ENCODE measurements at regions not wholly inside any gene's neighbourhood (a gene's known extent, or its start where the extent isn't known, plus 50 kb on each side); places are given as distances from the start of the nearest gene placed in this dataset.
"Not testable (repeated sequence)": the region's sequence is repeated elsewhere in the genome, so short reads cannot be mapped to it uniquely, and the experiment has no call there.

DNA sequence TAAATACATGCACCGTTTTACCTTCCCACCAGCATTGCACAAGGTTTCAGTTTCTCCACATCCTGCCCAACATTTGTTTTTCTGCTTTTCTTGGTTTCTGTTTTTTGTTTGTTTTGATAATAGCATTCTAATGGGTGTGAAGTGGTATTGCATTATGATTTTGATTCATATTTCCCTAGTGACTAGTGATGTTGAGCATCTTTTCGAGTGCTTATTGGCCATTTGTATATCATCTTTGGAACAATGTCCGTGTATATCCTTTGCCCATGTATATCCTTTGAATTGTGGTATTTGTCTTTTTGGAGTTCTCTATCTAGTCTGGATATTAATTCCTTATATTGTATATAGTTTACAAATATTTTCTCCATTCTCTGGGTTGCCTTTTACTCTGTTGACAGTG, 2914.8 kb upstream of the OR11H1 start:
- Mint-ChIP-seq H3K4me3 (no peak overlapping the region), H3K27ac (no peak overlapping the region), H3K27me3 (no peaks in the 10 kb centered on the region), H3K36me3 (ENCODE audit: low read depth) (no peaks in the 10 kb centered on the region), H3K4me1 (ENCODE audit: low read depth) (no peaks in the 10 kb centered on the region), H3K9me3 (peaks cover 51% of the 10 kb centered on the region)
- intact Hi-C loops (cut with micrococcal nuclease), result no loop called here

DNA sequence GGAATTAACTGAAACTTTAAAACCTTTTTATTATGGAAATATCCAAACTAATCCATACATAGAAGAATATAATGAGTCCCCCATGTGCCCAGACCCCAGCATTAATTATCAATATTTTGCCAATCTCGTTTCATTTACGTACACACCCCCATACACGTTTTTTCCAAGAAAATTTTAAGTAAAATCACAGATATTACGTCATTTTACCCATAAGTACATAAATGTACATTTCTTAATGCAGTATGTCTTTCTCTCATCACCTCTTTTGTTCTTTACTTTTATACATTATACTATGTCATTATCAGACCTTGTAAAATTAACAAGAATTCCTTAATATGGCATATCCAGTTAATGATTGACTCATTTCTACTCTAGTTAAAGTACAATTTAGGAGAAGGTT, 2914.1 kb upstream of the OR11H1 start:
- intact Hi-C loops (cut with micrococcal nuclease); H3K36me3 Mint-ChIP-seq (ENCODE audit: low read depth); H3K27ac Mint-ChIP-seq; H3K4me3 Mint-ChIP-seq; H3K4me1 Mint-ChIP-seq (ENCODE audit: low read depth); H3K27me3 Mint-ChIP-seq: not testable (repeated sequence)
- H3K9me3 Mint-ChIP-seq, result peaks cover 47% of the 10 kb centered on the region

DNA sequence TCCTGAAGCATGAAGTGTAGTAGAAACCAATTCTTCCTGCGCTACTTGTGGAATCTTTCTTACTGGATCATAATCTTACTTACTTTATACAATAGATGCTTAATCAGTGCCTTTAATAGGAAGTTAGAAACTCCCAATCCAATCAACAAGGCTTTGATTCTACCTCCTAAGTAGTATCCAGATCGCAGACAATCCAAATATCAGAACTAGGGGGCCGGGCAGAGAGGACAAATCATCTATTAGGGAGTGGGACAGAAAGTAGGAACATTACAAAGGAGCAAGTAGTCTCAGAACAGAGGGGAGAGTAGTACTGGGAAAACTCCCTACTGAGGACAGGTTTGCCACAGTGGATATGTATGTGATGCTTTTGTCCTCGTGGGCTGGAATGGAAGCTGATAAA, 2901.1 kb upstream of the OR11H1 start:
- H3K4me1 Mint-ChIP-seq (ENCODE audit: low read depth); intact Hi-C loops (cut with micrococcal nuclease); H3K27me3 Mint-ChIP-seq; H3K4me3 Mint-ChIP-seq; H3K27ac Mint-ChIP-seq; H3K36me3 Mint-ChIP-seq (ENCODE audit: low read depth): not testable (repeated sequence)
- peaks cover 62% of the 10 kb centered on the region for H3K9me3 Mint-ChIP-seq

DNA sequence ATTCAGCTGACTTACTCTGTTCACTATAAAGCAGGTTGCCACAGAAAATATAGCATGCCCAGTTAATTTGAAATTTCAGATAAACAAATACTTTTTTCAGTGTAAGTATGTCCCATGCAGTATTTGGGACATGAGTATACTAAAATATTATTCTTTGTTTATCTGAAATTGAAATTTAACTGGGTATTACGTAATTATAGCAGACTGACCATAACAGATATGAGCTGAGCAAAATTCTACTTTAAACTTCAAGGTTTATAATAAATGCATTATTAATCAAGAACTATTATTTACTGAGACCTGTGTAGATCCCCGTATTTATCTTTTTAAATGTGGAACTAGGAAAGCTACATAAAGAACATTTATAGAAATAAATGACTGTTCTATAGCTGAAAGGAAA, 2898.2 kb upstream of the OR11H1 start:
- intact Hi-C loops (cut with micrococcal nuclease); H3K27me3 Mint-ChIP-seq; H3K4me1 Mint-ChIP-seq (ENCODE audit: low read depth); H3K36me3 Mint-ChIP-seq (ENCODE audit: low read depth); H3K4me3 Mint-ChIP-seq; H3K27ac Mint-ChIP-seq: not testable (repeated sequence)
- peaks cover 63% of the 10 kb centered on the region for H3K9me3 Mint-ChIP-seq

DNA sequence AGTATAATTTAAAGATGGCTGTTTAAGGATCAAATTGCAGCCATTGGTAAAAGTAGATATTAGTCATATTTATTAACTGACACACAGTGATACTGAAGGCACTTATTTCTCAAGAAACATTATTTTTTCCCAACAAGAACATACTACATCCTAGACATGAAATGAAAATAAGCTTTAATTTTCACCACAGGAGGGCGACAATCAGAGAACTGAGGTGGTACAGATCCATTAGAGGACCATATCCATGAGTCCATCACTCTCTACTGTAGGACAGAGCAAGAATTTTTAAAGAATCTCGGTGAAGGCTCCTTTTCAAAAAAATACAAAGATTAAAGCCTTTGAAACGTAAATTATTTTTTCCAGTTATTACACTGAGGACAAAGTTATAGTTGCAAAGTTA, 2897.0 kb upstream of the OR11H1 start:
- H3K4me3 Mint-ChIP-seq; H3K4me1 Mint-ChIP-seq (ENCODE audit: low read depth); intact Hi-C loops (cut with micrococcal nuclease); H3K27ac Mint-ChIP-seq; H3K27me3 Mint-ChIP-seq; H3K36me3 Mint-ChIP-seq (ENCODE audit: low read depth): not testable (repeated sequence)
- H3K9me3 Mint-ChIP-seq, result peaks cover 73% of the 10 kb centered on the region

DNA sequence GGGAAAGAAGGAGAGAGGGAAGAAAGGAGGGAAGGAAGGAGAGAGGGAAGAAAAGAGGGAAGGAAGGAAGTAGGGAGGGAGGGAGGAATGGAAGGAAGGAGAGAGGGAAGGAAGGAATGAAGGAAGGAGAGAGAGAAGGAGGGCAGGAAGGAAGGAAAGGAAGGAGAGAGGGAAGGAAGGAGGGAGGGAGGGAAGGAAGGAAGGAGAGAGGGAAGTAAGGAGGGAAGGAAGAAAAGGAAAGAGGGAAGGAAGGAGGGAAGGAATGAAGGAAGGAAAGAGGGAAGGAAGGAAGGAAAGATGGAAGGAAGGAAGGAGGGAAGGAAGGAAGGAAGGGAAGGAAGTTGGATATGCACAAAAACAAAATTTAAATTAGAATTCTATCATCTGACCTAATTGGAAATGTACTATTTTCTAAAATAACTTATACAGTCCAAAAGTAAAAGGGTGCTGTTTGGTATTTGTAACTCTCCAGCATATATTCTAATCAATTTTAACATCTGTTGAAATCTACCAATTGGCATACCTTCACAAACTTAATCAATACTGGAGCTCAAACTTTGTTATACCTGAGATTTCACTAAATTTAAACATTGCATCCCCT, 2890.3 kb upstream of the OR11H1 start:
- H3K9me3 Mint-ChIP-seq, result peaks cover 82% of the 10 kb centered on the region
- H3K4me3 Mint-ChIP-seq; H3K27ac Mint-ChIP-seq; H3K27me3 Mint-ChIP-seq; H3K36me3 Mint-ChIP-seq (ENCODE audit: low read depth); H3K4me1 Mint-ChIP-seq (ENCODE audit: low read depth); intact Hi-C loops (cut with micrococcal nuclease): not testable (repeated sequence)

DNA sequence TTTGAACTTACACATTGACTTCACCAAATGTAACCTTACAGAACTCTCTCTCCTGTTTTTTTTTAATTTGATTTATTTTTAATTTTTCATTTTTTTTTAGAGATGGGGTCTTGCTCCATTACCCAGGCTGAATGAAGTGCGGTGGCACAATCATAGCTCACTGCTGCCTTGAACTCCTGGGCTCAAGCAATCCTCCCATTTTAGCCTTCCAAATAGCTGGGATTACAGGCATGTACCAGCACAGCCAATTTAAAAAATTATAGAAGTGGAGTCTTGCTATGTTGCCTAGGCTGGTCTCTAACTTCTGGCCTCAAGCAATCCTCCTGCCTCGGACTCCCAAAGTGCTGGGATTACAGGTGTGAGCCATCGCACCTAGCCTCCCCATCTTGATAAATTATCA, 2889.7 kb upstream of the OR11H1 start:
- H3K27ac Mint-ChIP-seq; intact Hi-C loops (cut with micrococcal nuclease); H3K4me3 Mint-ChIP-seq; H3K36me3 Mint-ChIP-seq (ENCODE audit: low read depth); H3K4me1 Mint-ChIP-seq (ENCODE audit: low read depth); H3K27me3 Mint-ChIP-seq: not testable (repeated sequence)
- H3K9me3 Mint-ChIP-seq, result peaks cover 76% of the 10 kb centered on the region

Measured in dendritic cell treated with granulocyte-macrophage colony-stimulating factor and Interleukin-4, amounts not matched to agents 40 ng/mL and 50 ng/mL, for 4 days (primary cell).